Ovary (tissue), 3 donors: ENCODE measurements at regions not wholly inside any gene's neighbourhood (a gene's known extent, or its start where the extent isn't known, plus 50 kb on each side); places are given as distances from the start of the nearest gene placed in this dataset.

Experiments used
- CTCF ChIP-seq, 3 donors: fragments of 450-650 bp in 2 of 3; fragments of 200-600 bp in 1 of 3; IDR thresholded peaks; one replicate each; pipeline versions ENCODE4 v1.5.1 to v1.8.0; 2016 to 2022; ENCODE audit warnings: antibody characterized with exemption in 3 of 3, mild to moderate bottlenecking in 1 of 3
- EP300 ChIP-seq: sonication (generic); formaldehyde crosslinking; IDR thresholded peaks from one replicate; pipeline ENCODE4 v1.6.1; 2017; ENCODE audit warnings: antibody characterized with exemption
- donor health status: DM: no; HTN: no; CAD: no.

- TF ChIP-seq CTCF (IDR thresholded peaks at IDR 0.05) (no peak), EP300 (no peak)
These were observed 130.5 kb downstream of the SMIM20 start for GRCh38 chr4:26044524-26044923.
